Adrenal gland (tissue), 5 donors: ENCODE measurements at regions not wholly inside any gene's neighbourhood (a gene's known extent, or its start where the extent isn't known, plus 50 kb on each side); places are given as distances from the start of the nearest gene placed in this dataset.

Source experiments
- CTCF ChIP-seq, 6 experiments: fragments of 450-650 bp in 4 of 6; fragments of 200-600 bp in 2 of 6; sonication (generic) in 1 of 6; IDR thresholded peaks; 1 replicate in 5 of 6; 2 replicates in 1 of 6; pipeline versions ENCODE4 v1.5.1 to v1.8.0; 2016 to 2021; ENCODE audit warnings: antibody characterized with exemption in 6 of 6, mild to moderate bottlenecking in 2 of 6, moderate library complexity in 1 of 6
- POLR2A ChIP-seq, 2 donors: fragments of 450-650 bp; IDR thresholded peaks; one replicate each; pipeline ENCODE4 v1.6.1; 2017; ENCODE audit warnings: antibody characterized with exemption in 2 of 2, mild to moderate bottlenecking in 2 of 2, moderate library complexity in 1 of 2
- donor health status: DM: no; HTN: no; CAD: no.

- no peak for TF ChIP-seq POLR2A (IDR thresholded peaks at IDR 0.05)
- TF ChIP-seq CTCF (IDR thresholded peaks at IDR 0.05): no peak
These were observed 69.9 kb upstream of the FSIP2 start for GRCh38 chr2:185668710-185669109.
